ENCODE measurements at regions not wholly inside any gene's neighbourhood (a gene's known extent, or its start where the extent isn't known, plus 50 kb on each side); places are given as distances from the start of the nearest gene placed in this dataset.
"Not testable (repeated sequence)": the region's sequence is repeated elsewhere in the genome, so short reads cannot be mapped to it uniquely, and the experiment has no call there.

GRCh38 chr3:165503346-165503745 lies 307.2 kb upstream of the SLITRK3 start:
- Mint-ChIP-seq H3K27ac (ENCODE audit: unreplicated experiment) (no peak overlapping the region), H3K27me3 (ENCODE audit: unreplicated experiment) (peaks cover 2% of the 10 kb centered on the region), H3K36me3 (ENCODE audit: unreplicated experiment) (peaks cover 10% of the 10 kb centered on the region), H3K4me3 (ENCODE audit: unreplicated experiment) (no peak overlapping the region), H3K9me3 (ENCODE audit: unreplicated experiment) (no peaks in the 10 kb centered on the region), H3K4me1 (ENCODE audit: low read depth, unreplicated experiment) (peaks cover 19% of the 10 kb centered on the region)
- no peak for DNase-seq
- no peak for TF ChIP-seq CTCF (IDR thresholded peaks at IDR 0.05; ENCODE audit: partially characterized antibody, unreplicated experiment)

- no peak for TF ChIP-seq CTCF (IDR thresholded peaks at IDR 0.05; ENCODE audit: partially characterized antibody, unreplicated experiment)
- no peaks in the 10 kb centered on the region for H3K9me3 Mint-ChIP-seq (ENCODE audit: unreplicated experiment)
- H3K4me1 Mint-ChIP-seq (ENCODE audit: low read depth, unreplicated experiment) = peaks cover 19% of the 10 kb centered on the region
- no peak overlapping the region for H3K27ac Mint-ChIP-seq (ENCODE audit: unreplicated experiment)
- peak overlapping the region; percentile 50 for H3K4me3 Mint-ChIP-seq (ENCODE audit: unreplicated experiment)
- peaks cover 2% of the 10 kb centered on the region for H3K27me3 Mint-ChIP-seq (ENCODE audit: unreplicated experiment)
- no peak for DNase-seq
- peaks cover 10% of the 10 kb centered on the region for H3K36me3 Mint-ChIP-seq (ENCODE audit: unreplicated experiment)
Observed at GRCh38 chr3:165502707-165503106, 306.5 kb upstream of the SLITRK3 start.

GRCh38 chr3:165498742-165499141 lies 302.6 kb upstream of the SLITRK3 start:
- not testable (repeated sequence) for H3K27me3 Mint-ChIP-seq (ENCODE audit: unreplicated experiment); H3K4me3 Mint-ChIP-seq (ENCODE audit: unreplicated experiment); H3K36me3 Mint-ChIP-seq (ENCODE audit: unreplicated experiment)

GRCh38 chr3:165491487-165491886 lies 295.3 kb upstream of the SLITRK3 start:
- Mint-ChIP-seq H3K4me1 (ENCODE audit: low read depth, unreplicated experiment) (no peaks in the 10 kb centered on the region), H3K27ac (ENCODE audit: unreplicated experiment) (no peak overlapping the region), H3K27me3 (ENCODE audit: unreplicated experiment) (no peaks in the 10 kb centered on the region), H3K9me3 (ENCODE audit: unreplicated experiment) (no peaks in the 10 kb centered on the region), H3K4me3 (ENCODE audit: unreplicated experiment) (no peak overlapping the region), H3K36me3 (ENCODE audit: unreplicated experiment) (no peaks in the 10 kb centered on the region)
- no peak for DNase-seq
- no peak for TF ChIP-seq CTCF (IDR thresholded peaks at IDR 0.05; ENCODE audit: partially characterized antibody, unreplicated experiment)

More at GRCh38 chr3:165498742-165499141, 302.6 kb upstream of the SLITRK3 start:
- not testable (repeated sequence) for H3K27ac Mint-ChIP-seq (ENCODE audit: unreplicated experiment); H3K9me3 Mint-ChIP-seq (ENCODE audit: unreplicated experiment); DNase-seq; H3K4me1 Mint-ChIP-seq (ENCODE audit: low read depth, unreplicated experiment)

- H3K27ac Mint-ChIP-seq (ENCODE audit: unreplicated experiment) = no peak overlapping the region
- DNase-seq = no peak
- peaks cover 1% of the 10 kb centered on the region for H3K9me3 Mint-ChIP-seq (ENCODE audit: unreplicated experiment)
- TF ChIP-seq CTCF (IDR thresholded peaks at IDR 0.05; ENCODE audit: partially characterized antibody, unreplicated experiment) = no peak
- H3K27me3 Mint-ChIP-seq (ENCODE audit: unreplicated experiment) = no peaks in the 10 kb centered on the region
- H3K36me3 Mint-ChIP-seq (ENCODE audit: unreplicated experiment) = no peaks in the 10 kb centered on the region
- H3K4me1 Mint-ChIP-seq (ENCODE audit: low read depth, unreplicated experiment) = no peaks in the 10 kb centered on the region
- no peak overlapping the region for H3K4me3 Mint-ChIP-seq (ENCODE audit: unreplicated experiment)
Observed at GRCh38 chr3:165476399-165477060, 280.3 kb upstream of the SLITRK3 start.

Data from glutamatergic neuron (in vitro differentiated cells).